ENCODE measurements at regions not wholly inside any gene's neighbourhood (a gene's known extent, or its start where the extent isn't known, plus 50 kb on each side); places are given as distances from the start of the nearest gene placed in this dataset.

DNA sequence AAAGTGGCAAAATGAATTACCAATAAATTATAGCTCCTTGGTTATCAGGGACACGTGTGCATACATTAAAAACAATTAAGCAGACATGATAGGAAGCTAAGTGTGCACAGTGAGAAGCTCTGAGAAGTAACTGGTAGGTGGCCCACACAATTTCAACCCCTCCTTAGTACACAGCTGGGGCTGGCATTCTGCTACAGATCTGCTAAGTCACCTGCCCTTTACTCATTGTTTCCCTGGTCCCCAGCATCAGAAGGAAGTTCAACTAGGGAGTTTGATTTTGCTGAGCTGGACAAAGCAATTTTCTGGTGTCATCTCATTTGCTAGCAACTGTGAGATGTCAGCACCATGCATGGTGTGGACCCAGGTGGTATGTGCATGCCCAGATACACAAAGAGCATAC lies 424.1 kb upstream of the NPVF start:
- H3K27me3 ChIP-seq (ENCODE audit: insufficient read depth, low read depth), result peaks cover 31% of the 10 kb centered on the region
- no peak for DNase-seq
- TF ChIP-seq, protein P1, sequence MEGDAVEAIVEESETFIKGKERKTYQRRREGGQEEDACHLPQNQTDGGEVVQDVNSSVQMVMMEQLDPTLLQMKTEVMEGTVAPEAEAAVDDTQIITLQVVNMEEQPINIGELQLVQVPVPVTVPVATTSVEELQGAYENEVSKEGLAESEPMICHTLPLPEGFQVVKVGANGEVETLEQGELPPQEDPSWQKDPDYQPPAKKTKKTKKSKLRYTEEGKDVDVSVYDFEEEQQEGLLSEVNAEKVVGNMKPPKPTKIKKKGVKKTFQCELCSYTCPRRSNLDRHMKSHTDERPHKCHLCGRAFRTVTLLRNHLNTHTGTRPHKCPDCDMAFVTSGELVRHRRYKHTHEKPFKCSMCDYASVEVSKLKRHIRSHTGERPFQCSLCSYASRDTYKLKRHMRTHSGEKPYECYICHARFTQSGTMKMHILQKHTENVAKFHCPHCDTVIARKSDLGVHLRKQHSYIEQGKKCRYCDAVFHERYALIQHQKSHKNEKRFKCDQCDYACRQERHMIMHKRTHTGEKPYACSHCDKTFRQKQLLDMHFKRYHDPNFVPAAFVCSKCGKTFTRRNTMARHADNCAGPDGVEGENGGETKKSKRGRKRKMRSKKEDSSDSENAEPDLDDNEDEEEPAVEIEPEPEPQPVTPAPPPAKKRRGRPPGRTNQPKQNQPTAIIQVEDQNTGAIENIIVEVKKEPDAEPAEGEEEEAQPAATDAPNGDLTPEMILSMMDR (conservative IDR thresholded peaks at IDR 0.05), result no peak
- TF ChIP-seq EZH2 (IDR thresholded peaks at IDR 0.05; ENCODE audit: low read depth), result no peak
- ChIA-PET POLR2A (ENCODE audit: unreplicated experiment) (no interaction called here), CTCF (no interaction called here)
- no peaks in the 10 kb centered on the region for H3K9me3 ChIP-seq (ENCODE audit: insufficient read depth, low read depth)
- no peaks in the 10 kb centered on the region for H3K9me2 ChIP-seq (ENCODE audit: insufficient read depth)
- H4K20me1 ChIP-seq (ENCODE audit: insufficient read depth), result no peaks in the 10 kb centered on the region
- intact Hi-C loops (cut with micrococcal nuclease; ENCODE audit: unreplicated experiment), result no loop called here
- H3K36me3 ChIP-seq (ENCODE audit: low read depth), result no peaks in the 10 kb centered on the region
- no peaks in the 10 kb centered on the region for H3K79me2 ChIP-seq (ENCODE audit: low read depth)
- H3K4me2 ChIP-seq, result no peak overlapping the region
- H3F3A ChIP-seq (ENCODE audit: insufficient read depth, low read depth), result no peaks in the 10 kb centered on the region
- no peak overlapping the region for H3K4me3 ChIP-seq
- H2AFZ ChIP-seq, result no peak overlapping the region
- BruUV-seq (replicated peaks), result no TSS peak
- H3K4me1 ChIP-seq (replicated peaks; ENCODE audit: insufficient read depth), result no peaks in the 10 kb centered on the region
- no peak overlapping the region for H3K27ac ChIP-seq

- Histone ChIP-seq H3K9me3 (ENCODE audit: insufficient read depth, low read depth) (no peaks in the 10 kb centered on the region), H3K4me1 (replicated peaks; ENCODE audit: insufficient read depth) (no peaks in the 10 kb centered on the region), H3K4me2 (no peak overlapping the region), H3F3A (ENCODE audit: insufficient read depth, low read depth) (no peaks in the 10 kb centered on the region), H3K4me3 (no peak overlapping the region), H4K20me1 (ENCODE audit: insufficient read depth) (no peaks in the 10 kb centered on the region), H3K9me2 (ENCODE audit: insufficient read depth) (no peaks in the 10 kb centered on the region), H2AFZ (no peak overlapping the region), H3K79me2 (ENCODE audit: low read depth) (no peaks in the 10 kb centered on the region), H3K36me3 (ENCODE audit: low read depth) (no peaks in the 10 kb centered on the region), H3K27ac (no peak overlapping the region), H3K27me3 (ENCODE audit: insufficient read depth, low read depth) (peaks cover 41% of the 10 kb centered on the region)
- intact Hi-C loops (cut with micrococcal nuclease; ENCODE audit: unreplicated experiment), result no loop called here
- TF ChIP-seq, protein P1 (conservative IDR thresholded peaks at IDR 0.05), result no peak
- TF ChIP-seq EZH2 (IDR thresholded peaks at IDR 0.05; ENCODE audit: low read depth), result no peak
- no TSS peak for BruUV-seq (replicated peaks)
- POLR2A ChIA-PET (ENCODE audit: unreplicated experiment), result no interaction called here
- no peak for DNase-seq
- CTCF ChIA-PET, result no interaction called here
Observed at GRCh38 chr7:25653384-25653783, 425.1 kb upstream of the NPVF start.

DNA sequence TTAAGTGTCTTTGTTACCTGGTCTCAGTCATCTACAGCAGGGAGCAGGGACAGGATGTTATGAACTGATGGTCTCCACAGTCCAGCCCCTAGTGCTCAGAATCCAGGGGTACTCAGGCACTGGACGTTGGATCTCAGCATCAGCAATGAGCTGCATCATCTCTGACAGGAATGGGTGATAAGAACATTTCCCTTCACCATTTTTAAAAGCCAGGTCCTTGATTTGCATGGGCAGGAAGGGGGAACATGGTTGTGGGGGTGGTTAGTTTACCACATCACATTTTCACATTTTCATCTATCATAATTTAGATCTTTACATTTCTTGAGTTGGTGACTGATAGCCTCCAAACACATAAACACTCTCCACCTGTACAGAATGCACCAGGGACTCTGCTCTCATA lies 427.8 kb upstream of the NPVF start:
- no TSS peak for BruUV-seq (replicated peaks)
- Histone ChIP-seq H3K4me3 (no peak overlapping the region), H3K27ac (no peak overlapping the region), H2AFZ (no peak overlapping the region), H4K20me1 (ENCODE audit: insufficient read depth) (no peaks in the 10 kb centered on the region), H3K4me1 (replicated peaks; ENCODE audit: insufficient read depth) (no peaks in the 10 kb centered on the region), H3K4me2 (no peak overlapping the region), H3K27me3 (ENCODE audit: insufficient read depth, low read depth) (peaks cover 60% of the 10 kb centered on the region), H3K79me2 (ENCODE audit: low read depth) (no peaks in the 10 kb centered on the region), H3K9me3 (ENCODE audit: insufficient read depth, low read depth) (no peaks in the 10 kb centered on the region), H3F3A (ENCODE audit: insufficient read depth, low read depth) (no peaks in the 10 kb centered on the region), H3K9me2 (ENCODE audit: insufficient read depth) (no peaks in the 10 kb centered on the region), H3K36me3 (ENCODE audit: low read depth) (no peaks in the 10 kb centered on the region)
- POLR2A ChIA-PET (ENCODE audit: unreplicated experiment), result no interaction called here
- intact Hi-C loops (cut with micrococcal nuclease; ENCODE audit: unreplicated experiment), result no loop called here
- no peak for TF ChIP-seq EZH2 (IDR thresholded peaks at IDR 0.05; ENCODE audit: low read depth)
- TF ChIP-seq, protein P1 (conservative IDR thresholded peaks at IDR 0.05), result no peak
- CTCF ChIA-PET, result no interaction called here
- DNase-seq, result no peak
